Stimulated activated CD8-positive, alpha-beta memory T cell treated with anti-CD3 and anti-CD28 coated beads, Interleukin-7, amount 100 ng/mL, for 4 hours (primary cell): ENCODE measurements at regions not wholly inside any gene's neighbourhood (a gene's known extent, or its start where the extent isn't known, plus 50 kb on each side); places are given as distances from the start of the nearest gene placed in this dataset.
"Not testable (repeated sequence)": the region's sequence is repeated elsewhere in the genome, so short reads cannot be mapped to it uniquely, and the experiment has no call there.

ENCODE experiments used
- DNase-seq, 2 donors: peaks; one replicate each; pipeline ENCODE4 v3.0.0-alpha.2; 2020; ENCODE audit warnings: low read depth in 2 of 2

DNA sequence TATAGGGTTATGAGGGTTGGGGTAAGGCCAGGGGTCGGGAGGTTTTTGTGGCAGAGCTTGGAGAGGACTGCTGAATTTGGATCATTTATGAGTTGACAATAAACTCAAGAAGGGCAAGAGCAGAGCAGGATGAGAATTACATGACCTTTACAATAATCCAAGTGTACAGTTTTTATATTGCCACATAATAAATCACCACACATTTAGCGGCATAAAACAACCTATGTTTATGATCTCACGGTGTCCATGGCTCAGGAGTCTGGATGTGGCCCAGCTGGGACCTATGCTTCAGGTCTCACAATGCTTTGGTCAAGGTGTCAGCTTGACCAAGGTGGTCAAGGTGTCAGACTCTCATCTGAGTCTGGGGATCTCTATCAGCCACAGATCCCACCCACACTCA, 118.3 kb upstream of the WSCD1 start:
- no peak for DNase-seq

DNA sequence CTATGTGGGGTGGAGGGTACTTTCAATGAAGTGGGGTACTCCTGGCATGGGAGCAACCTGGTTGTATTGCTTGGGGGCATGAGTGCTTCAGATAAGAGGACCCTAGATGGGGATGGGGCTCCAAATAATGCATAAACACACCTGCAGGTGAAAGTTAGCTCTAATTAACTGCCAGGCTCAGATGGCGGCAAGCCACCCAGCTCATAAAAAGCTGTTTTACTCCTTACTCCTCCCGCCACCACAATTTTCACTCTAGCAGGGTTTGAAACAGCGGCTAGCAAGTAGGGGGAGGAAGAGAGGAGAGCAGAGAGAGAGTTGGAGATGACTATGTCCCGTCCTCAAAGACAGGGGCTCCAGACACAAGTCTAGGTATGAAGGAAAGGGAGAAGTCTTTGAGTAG, 117.7 kb upstream of the WSCD1 start:
- no peak for DNase-seq

GRCh38 chr17:5955764-5956163, 114.4 kb upstream of the WSCD1 start:
- DNase-seq, result no peak

DNA sequence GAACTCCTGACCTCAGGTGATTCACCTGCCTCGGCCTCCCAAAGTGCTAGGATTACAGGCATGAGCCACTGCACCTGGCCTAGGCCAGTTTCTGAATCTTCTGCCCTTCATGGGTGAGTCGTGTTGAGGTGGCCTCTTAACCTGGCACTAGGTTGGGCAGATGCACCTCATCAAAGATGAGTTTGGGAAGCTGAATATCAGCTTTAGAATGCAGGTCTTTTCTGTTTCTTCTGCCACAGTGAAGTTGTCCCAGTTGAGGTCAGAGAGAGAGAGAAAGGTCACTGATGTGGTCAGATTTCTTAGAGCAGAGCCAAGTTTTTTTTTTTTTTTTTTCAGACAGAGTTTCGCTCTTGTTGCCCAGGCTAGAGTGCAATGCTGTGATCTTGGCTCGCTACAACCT, 111.3 kb upstream of the WSCD1 start:
- no peak for DNase-seq

DNA sequence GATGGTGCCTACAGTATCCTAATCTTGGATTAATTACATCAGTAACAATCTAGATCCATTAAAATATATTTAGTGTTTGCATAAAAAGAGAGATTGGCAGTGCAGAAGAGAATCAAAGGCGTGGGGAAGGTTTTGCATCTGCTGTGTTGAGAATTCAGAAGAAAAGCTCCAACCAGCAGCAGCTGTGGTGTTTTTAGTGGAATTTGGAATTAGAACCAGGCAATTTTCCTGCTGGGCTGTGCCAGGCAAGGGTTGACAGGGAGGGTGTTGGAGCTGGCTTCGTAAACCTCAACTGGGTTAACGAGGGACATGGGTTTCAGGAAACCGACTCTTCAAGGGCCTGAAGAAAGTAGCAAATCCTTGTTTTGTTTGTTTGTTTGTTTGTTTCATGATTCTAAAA, 107.8 kb upstream of the WSCD1 start:
- no peak for DNase-seq

GRCh38 chr17:5971969-5972368, 98.2 kb upstream of the WSCD1 start:
- no peak for DNase-seq

DNA sequence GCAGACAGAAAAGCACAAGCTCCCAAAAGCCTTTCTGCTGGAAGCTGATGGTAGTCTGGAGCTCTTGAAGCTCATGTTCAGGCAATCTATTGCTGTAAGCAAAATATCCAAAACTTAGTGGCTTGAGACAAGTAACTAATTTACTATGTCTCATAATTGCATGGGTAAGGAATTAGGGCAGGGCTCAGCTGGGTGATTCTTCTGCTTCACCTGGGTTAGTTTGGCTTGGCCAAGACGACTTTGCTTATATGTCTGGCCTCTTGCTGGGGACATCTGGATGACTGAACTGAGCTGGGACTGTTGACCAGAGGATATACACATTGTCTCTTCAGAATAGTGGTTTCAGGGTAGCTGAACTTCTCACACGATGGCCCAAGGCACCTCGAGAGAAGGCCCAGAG, 96.8 kb upstream of the WSCD1 start:
- no peak for DNase-seq

- DNase-seq, result no peak
These were observed 94.5 kb upstream of the WSCD1 start for GRCh38 chr17:5975661-5976060.

GRCh38 chr17:5976251-5976650, 93.9 kb upstream of the WSCD1 start:
- no peak for DNase-seq

GRCh38 chr17:5978496-5978895, 91.7 kb upstream of the WSCD1 start:
- DNase-seq, result no peak

GRCh38 chr17:5980941-5981340, 89.2 kb upstream of the WSCD1 start:
- no peak for DNase-seq

GRCh38 chr17:5986644-5987043, 83.5 kb upstream of the WSCD1 start:
- DNase-seq, result no peak

- DNase-seq, result no peak
These were observed 69.8 kb upstream of the WSCD1 start for GRCh38 chr17:6000426-6000825.

DNA sequence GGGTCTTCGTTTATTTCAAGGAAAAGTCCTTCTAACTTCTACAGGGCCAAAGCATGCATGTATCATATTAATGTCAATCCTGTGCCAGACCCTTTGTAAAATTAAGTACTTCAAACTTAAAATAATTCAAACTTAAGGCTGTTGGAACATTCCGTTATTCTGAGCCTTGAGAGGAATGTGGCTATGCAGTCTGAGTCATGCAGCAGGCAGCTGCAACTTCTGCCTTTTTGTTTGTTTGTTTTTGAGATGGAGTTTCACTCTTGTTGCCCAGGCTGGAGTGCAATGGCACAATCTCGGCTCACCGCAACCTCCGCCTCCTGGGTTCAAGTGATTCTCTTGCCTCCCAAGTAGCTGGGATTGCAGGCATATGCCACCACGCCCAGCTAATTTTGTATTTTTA, 67.0 kb upstream of the WSCD1 start:
- not testable (repeated sequence) for DNase-seq

- no peak for DNase-seq
These were observed 64.2 kb upstream of the WSCD1 start for GRCh38 chr17:6005939-6006338.

- no peak for DNase-seq
These were observed 59.0 kb upstream of the WSCD1 start for GRCh38 chr17:6011206-6011605.

DNA sequence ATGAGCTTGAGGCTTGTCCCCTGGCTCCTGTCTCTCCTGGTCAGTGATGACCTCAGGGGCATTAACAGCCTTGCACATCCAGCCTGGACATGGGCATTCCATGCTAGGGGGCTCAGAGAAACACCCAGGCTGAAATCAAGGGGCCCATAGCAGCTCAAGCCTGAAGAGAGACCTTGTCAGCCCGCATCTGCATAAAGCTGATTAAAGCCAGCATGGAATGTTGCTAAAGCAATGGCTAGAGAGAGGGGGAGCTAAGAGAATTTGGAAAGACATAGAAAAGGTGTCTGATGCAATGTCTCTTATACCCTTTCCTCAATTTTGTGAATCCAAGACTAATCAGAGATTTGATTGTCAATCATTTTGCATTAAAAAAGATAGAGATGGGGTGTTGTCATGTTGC, 51.4 kb upstream of the WSCD1 start:
- no peak for DNase-seq

- no peak for DNase-seq
These were observed 50.2 kb upstream of the WSCD1 start for GRCh38 chr17:6019959-6020358.

DNA sequence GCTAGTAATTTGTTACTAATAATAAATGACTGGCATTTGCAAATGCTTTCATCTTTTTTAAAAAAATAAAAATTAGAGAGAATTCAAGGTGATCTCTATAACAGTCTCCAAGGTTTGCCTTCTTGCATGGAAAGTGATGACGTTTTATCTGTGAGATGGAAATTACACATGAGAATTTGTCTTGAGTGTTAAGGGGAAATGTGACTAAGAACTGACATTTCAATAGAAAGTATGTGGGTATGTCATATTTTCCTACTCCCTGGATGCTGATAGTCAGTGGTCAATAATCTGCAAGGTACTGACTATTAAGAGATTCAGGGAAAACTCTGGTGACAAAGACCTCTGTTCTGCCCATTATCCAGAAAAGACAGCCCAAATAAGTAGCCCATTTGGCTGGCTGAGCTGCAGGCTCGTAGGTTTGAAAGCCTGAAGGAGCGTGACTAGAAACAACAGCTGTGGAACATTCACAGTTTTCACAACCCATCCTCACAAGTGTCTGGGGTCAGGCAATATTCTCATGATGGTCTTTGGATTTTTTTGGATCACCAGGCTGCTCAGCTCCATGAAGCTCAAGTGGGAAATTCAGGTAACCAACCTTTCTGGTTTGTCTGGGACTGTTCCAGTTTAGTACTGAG, 49.7 kb upstream of the WSCD1 start:
- no peak for DNase-seq
